Mucosa of rectum (tissue), 2 donors: ENCODE measurements at regions not wholly inside any gene's neighbourhood (a gene's known extent, or its start where the extent isn't known, plus 50 kb on each side); places are given as distances from the start of the nearest gene placed in this dataset.

ENCODE experiments used
- H3K27ac ChIP-seq, 2 donors: one replicate each; pipeline ENCODE4 v1.7.0; 2013; ENCODE audit warnings: inconsistent platforms in 2 of 2, low read depth in 2 of 2, low read length in 2 of 2
- H3K27me3 ChIP-seq, 2 donors: one replicate each; pipeline ENCODE4 v1.7.0; 2013; ENCODE audit warnings: low read length in 2 of 2; ENCODE audit not compliant: control insufficient read depth in 2 of 2, insufficient read depth in 2 of 2
- H3K36me3 ChIP-seq, 2 donors: one replicate each; pipeline ENCODE4 v1.7.0; 2013; ENCODE audit warnings: low read length in 2 of 2; ENCODE audit not compliant: control insufficient read depth in 2 of 2, insufficient read depth in 2 of 2
- H3K4me1 ChIP-seq, 2 donors: one replicate each; pipeline ENCODE4 v1.7.0; 2013; ENCODE audit warnings: low read length in 2 of 2, mild to moderate bottlenecking in 1 of 2; ENCODE audit not compliant: control insufficient read depth in 2 of 2, insufficient read depth in 2 of 2
- H3K4me3 ChIP-seq, 2 donors: one replicate each; pipeline ENCODE4 v1.7.0; 2013; ENCODE audit warnings: low read length in 2 of 2
- H3K9ac ChIP-seq, 2 donors: one replicate each; pipeline ENCODE4 v1.7.0; 2013; ENCODE audit warnings: low read length in 2 of 2, low read depth in 1 of 2, mild to moderate bottlenecking in 1 of 2
- H3K9me3 ChIP-seq, 2 donors: one replicate each; pipeline ENCODE4 v1.7.0; 2013; ENCODE audit warnings: low read length in 2 of 2; ENCODE audit not compliant: control insufficient read depth in 2 of 2
- donor health status: healthy.
- donor health status: Normal muscosa, but diverticular disease.

DNA sequence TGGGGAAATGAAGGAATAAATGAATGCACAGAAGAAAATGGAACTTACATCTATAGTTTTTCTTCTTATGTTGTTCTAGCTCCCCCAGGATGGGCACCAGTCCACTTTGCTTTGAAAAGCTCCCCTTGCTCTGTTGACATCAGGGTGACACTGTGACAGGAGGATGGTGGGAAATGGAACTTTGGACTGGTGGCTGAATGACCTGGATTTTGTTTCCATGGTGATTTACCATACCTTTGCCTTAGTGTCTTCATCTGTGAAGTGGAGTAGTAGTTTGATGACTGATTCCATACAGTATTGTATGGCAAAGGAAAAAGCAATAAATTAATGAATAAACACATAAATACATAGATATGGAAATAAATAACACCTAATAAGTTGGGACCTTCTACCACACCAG is 294.7 kb downstream of the KIF4B start:
- no peak overlapping the region for H3K9ac ChIP-seq
- no peaks in the 10 kb centered on the region for H3K9me3 ChIP-seq
- H3K4me1 ChIP-seq, result no peaks in the 10 kb centered on the region
- H3K27ac ChIP-seq, result no peak overlapping the region
- H3K27me3 ChIP-seq, result no peaks in the 10 kb centered on the region
- H3K36me3 ChIP-seq, result no peaks in the 10 kb centered on the region
- H3K4me3 ChIP-seq, result no peak overlapping the region

DNA sequence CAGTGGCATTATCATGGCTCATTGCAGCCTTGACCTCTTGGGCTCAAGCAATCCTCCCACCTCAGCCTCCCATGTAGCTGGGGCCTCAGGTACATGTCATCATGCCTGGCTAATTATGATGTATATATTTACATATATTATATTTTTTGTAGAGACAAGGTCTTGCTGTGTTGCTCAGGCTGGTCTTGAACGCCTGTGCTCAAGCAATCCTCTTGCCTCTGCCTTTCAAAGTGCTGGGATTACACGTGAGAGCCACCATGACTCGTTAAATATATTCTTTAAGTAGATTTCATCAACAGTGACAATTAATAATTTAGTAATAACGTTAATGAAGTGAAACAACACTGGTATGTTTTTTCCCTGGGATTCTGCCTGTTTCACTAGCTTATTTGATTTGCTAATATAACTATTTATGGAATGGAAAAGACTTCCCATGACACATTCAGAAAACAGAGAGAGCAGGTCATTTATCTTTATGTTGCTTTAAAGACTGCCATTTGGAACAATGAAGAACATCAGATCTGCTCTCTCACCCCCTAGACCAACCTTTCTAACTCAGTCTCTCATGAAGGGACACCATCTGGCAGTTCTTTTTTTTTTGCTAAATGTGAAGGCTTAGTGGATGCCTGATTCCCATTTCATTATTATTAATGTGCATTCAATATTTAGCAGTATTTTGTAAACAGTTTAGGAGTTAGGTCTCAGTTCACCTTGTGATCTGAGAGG is 295.6 kb downstream of the KIF4B start:
- H3K9me3 ChIP-seq, result no peaks in the 10 kb centered on the region
- no peaks in the 10 kb centered on the region for H3K4me1 ChIP-seq
- H3K27me3 ChIP-seq, result no peaks in the 10 kb centered on the region
- H3K27ac ChIP-seq, result no peak overlapping the region
- no peak overlapping the region for H3K9ac ChIP-seq
- H3K36me3 ChIP-seq, result no peaks in the 10 kb centered on the region
- H3K4me3 ChIP-seq, result no peak overlapping the region

DNA sequence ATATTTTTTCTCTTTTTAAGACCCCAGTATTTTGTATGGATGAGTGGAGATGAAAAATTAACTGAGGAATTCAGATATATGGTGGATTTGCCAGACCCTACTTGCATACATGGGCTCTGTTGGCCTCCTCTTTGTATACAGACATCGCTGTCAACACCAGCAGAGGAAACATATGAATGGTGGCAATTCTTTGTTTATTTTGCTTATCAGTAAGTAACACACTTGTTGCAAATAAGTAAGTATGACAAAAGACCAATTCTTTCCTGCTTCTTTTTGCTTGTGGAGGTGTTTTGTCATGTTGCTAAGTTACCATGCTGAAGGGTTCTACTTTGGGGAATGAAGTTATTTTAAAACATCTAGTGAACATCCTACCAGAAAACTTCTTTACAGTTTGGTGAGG is 298.2 kb downstream of the KIF4B start:
- Histone ChIP-seq H3K9ac (no peak overlapping the region), H3K27ac (no peak overlapping the region), H3K36me3 (no peaks in the 10 kb centered on the region), H3K9me3 (no peaks in the 10 kb centered on the region), H3K27me3 (no peaks in the 10 kb centered on the region), H3K4me1 (no peaks in the 10 kb centered on the region), H3K4me3 (no peak overlapping the region)

DNA sequence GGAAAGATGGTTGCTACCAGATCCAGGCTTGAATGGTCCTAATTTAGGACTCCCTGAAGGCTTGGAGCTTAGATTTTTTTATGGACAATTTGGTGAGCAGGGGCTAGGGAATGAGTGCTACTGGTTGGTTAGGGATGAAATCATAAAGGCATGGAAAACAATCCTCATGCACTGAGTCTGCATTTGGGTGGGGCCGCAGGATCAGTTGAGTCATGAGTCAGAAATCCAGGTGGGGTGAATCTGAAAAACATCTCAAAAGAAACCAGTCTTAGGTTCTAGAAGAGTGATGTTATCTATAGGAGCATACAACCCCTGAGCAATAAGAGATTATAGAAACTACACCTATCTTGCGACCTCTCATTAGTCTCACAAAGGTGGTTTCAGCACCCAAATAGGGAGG is 300.0 kb downstream of the KIF4B start:
- H3K4me3 ChIP-seq, result no peak overlapping the region
- H3K36me3 ChIP-seq, result no peaks in the 10 kb centered on the region
- no peaks in the 10 kb centered on the region for H3K27me3 ChIP-seq
- no peaks in the 10 kb centered on the region for H3K4me1 ChIP-seq
- no peak overlapping the region for H3K27ac ChIP-seq
- no peak overlapping the region for H3K9ac ChIP-seq
- no peaks in the 10 kb centered on the region for H3K9me3 ChIP-seq

DNA sequence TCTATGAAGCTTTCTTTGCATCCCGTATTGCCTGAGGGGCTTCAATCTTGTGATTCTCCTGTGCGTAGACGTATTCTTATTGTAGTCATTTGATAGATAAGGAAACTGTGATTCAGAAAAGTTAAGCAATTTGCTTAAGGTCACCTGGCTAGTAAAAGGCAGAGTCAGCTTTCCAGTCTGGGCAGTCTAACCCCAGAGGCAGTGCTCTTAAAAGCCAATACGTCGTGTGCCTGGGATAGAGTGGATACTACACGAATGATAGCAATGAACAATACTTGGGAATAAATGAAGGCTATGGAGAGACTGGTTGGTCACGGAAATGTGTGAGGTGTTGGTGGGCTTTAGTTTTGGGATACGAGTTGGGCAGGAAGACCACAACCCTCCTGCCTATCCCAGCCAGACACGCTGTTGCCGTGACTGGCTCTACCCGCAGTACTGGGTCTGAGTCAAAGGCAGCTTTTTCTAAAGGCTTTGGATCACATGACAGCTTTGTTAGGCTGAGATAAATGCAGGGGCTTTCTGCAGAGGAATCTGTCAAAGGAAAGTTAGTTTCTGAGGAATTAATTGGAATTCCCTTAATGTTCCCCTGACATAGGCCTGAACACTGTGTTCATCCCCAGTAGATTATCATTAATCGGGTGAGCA is 302.6 kb downstream of the KIF4B start:
- Histone ChIP-seq H3K36me3 (no peaks in the 10 kb centered on the region), H3K9ac (no peak overlapping the region), H3K27me3 (no peaks in the 10 kb centered on the region), H3K27ac (no peak overlapping the region), H3K9me3 (no peaks in the 10 kb centered on the region), H3K4me3 (no peak overlapping the region), H3K4me1 (no peaks in the 10 kb centered on the region)

DNA sequence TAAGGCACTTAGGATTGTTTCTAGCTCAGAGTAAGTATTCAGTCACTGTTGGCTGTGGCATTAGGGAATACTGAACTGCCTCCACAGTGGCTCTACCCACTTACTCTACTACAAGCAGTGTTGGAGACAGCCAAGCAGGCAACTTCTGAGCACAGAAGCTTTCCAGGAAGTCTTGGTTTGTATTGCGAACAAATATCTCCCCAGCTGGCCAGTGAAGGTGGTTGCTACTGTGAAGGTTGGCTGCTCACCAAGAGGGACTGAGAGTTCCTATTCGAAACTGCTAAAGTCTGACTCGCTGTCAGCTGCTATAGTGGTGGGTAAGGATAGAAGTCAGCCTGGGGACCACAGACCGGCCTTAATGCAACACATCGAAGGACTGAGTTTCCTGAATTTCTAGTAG is 319.1 kb downstream of the KIF4B start:
- Histone ChIP-seq H3K27me3 (no peaks in the 10 kb centered on the region), H3K27ac (no peak overlapping the region), H3K9ac (no peak overlapping the region), H3K4me1 (no peaks in the 10 kb centered on the region), H3K4me3 (no peak overlapping the region), H3K9me3 (no peaks in the 10 kb centered on the region), H3K36me3 (no peaks in the 10 kb centered on the region)

- Histone ChIP-seq H3K4me3 (no peak overlapping the region), H3K36me3 (no peaks in the 10 kb centered on the region), H3K4me1 (no peaks in the 10 kb centered on the region), H3K27ac (no peak overlapping the region), H3K27me3 (no peaks in the 10 kb centered on the region), H3K9ac (no peak overlapping the region), H3K9me3 (no peaks in the 10 kb centered on the region)
Observed at GRCh38 chr5:155342956-155343355, 329.4 kb downstream of the KIF4B start.

GRCh38 chr5:155343468-155343867 is 329.9 kb downstream of the KIF4B start:
- Histone ChIP-seq H3K4me3 (no peak overlapping the region), H3K9me3 (no peaks in the 10 kb centered on the region), H3K36me3 (no peaks in the 10 kb centered on the region), H3K27me3 (no peaks in the 10 kb centered on the region), H3K9ac (no peak overlapping the region), H3K27ac (no peak overlapping the region), H3K4me1 (no peaks in the 10 kb centered on the region)

- Histone ChIP-seq H3K9me3 (peaks cover 0 to 7% of the 10 kb centered on the region in 2 donors), H3K4me3 (no peak overlapping the region), H3K27me3 (no peaks in the 10 kb centered on the region), H3K27ac (no peak overlapping the region), H3K9ac (no peak overlapping the region), H3K36me3 (no peaks in the 10 kb centered on the region), H3K4me1 (no peaks in the 10 kb centered on the region)
Observed at GRCh38 chr5:155353231-155353630, 339.7 kb downstream of the KIF4B start.

GRCh38 chr5:155366096-155366495 is 352.5 kb downstream of the KIF4B start:
- Histone ChIP-seq H3K36me3 (no peaks in the 10 kb centered on the region), H3K9ac (no peak overlapping the region), H3K4me3 (no peak overlapping the region), H3K27me3 (no peaks in the 10 kb centered on the region), H3K4me1 (no peaks in the 10 kb centered on the region), H3K27ac (no peak overlapping the region), H3K9me3 (no peaks in the 10 kb centered on the region)
